ENCODE measurements at regions not wholly inside any gene's neighbourhood (a gene's known extent, or its start where the extent isn't known, plus 50 kb on each side); places are given as distances from the start of the nearest gene placed in this dataset.
"Not testable (repeated sequence)": the region's sequence is repeated elsewhere in the genome, so short reads cannot be mapped to it uniquely, and the experiment has no call there.

DNA sequence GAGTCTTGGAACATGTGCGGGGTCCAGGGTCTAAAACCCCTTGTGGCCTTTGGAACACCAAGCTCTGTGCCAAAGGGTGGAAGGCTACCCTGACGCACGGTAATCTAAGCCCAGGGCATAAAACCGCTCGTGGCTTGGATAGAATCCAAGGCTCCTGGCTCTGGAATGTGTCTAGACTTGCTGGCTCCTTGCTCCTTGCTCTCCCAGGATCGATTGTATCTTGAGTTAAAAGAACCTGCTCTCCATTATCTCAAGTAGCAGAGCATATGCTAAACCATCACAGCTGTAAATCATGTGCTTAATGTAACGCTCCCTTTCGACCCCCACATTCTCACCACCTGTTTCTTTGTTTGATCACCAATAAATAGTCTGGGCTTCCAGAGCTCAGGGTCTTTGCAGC, 50.3 kb downstream of the TLCD4 start:
- H3K9me3 ChIP-seq (ENCODE audit: control insufficient read depth, low read length); H3K27me3 ChIP-seq (ENCODE audit: control insufficient read depth in 1 of 2, insufficient read depth in 1 of 2, low read length in 2 of 2); H4K91ac ChIP-seq (ENCODE audit: low read length); H3K4ac ChIP-seq (ENCODE audit: low read depth in 1 of 2, low read length in 2 of 2); H3K79me1 ChIP-seq (replicated peaks; ENCODE audit: low read length, poor library complexity, severe bottlenecking); H2AK5ac ChIP-seq (ENCODE audit: low read length, severe bottlenecking); H2AFZ ChIP-seq (ENCODE audit: low read depth, low read length); H2BK12ac ChIP-seq (ENCODE audit: low read length in 2 of 2); H3K4me2 ChIP-seq (ENCODE audit: low read length, poor library complexity, severe bottlenecking); H3K18ac ChIP-seq (ENCODE audit: low read depth in 1 of 2, low read length in 2 of 2); H3K9ac ChIP-seq (ENCODE audit: low read length); H3K4me3 ChIP-seq (ENCODE audit: insufficient read depth in 1 of 2, low read depth in 1 of 2, low read length in 2 of 2); H2BK15ac ChIP-seq (ENCODE audit: low read depth, poor library complexity, severe bottlenecking); H3K14ac ChIP-seq (ENCODE audit: low read length in 2 of 2); H2BK120ac ChIP-seq (ENCODE audit: low read depth, low read length); H2BK5ac ChIP-seq (ENCODE audit: low read depth, low read length, poor library complexity, severe bottlenecking); H3K4me1 ChIP-seq (ENCODE audit: control insufficient read depth, insufficient read depth, low read depth, low read length); H3K36me3 ChIP-seq (ENCODE audit: control insufficient read depth in 1 of 2, insufficient read depth in 2 of 2, low read depth in 1 of 2, low read length in 2 of 2); H3K23ac ChIP-seq (ENCODE audit: low read length in 2 of 2); H4K8ac ChIP-seq (ENCODE audit: low read length): not testable (repeated sequence)
- 57% methylated on average over 7 of the region's 8 CpGs for WGBS
- DNase-seq = peak; percentile 5
- H3K27ac ChIP-seq (ENCODE audit: low read length, poor library complexity, severe bottlenecking) = peak overlapping the region; percentile 32

DNA sequence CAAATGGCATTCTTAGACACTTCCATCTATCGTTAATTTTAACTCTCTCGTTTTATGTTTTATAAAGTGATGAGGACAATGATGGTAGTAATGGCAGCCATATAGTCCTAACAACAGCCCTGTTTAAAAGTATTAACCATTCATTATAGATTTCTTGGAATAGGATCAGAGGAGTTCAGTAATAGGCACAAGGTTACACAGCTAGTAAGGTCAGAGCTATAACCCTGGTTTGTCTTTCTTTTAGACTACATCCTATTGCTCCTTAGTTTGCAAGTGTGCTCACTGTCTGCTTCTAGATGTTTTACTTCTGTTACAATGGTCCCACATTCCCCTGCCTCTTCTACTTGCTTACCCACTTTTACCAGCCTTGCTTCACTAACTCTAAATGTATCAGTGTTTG, 50.9 kb downstream of the TLCD4 start:
- Histone ChIP-seq H3K4ac (ENCODE audit: low read depth in 1 of 2, low read length in 2 of 2) (no peak overlapping the region), H3K79me1 (replicated peaks; ENCODE audit: low read length, poor library complexity, severe bottlenecking) (no peaks in the 10 kb centered on the region), H2BK5ac (ENCODE audit: low read depth, low read length, poor library complexity, severe bottlenecking) (no peak overlapping the region), H3K9me3 (ENCODE audit: control insufficient read depth, low read length) (no peaks in the 10 kb centered on the region), H2AFZ (ENCODE audit: low read depth, low read length) (no peak overlapping the region), H4K8ac (ENCODE audit: low read length) (no peak overlapping the region), H2AK5ac (ENCODE audit: low read length, severe bottlenecking) (no peak overlapping the region), H3K4me1 (ENCODE audit: control insufficient read depth, insufficient read depth, low read depth, low read length) (peaks cover 5% of the 10 kb centered on the region), H3K27me3 (ENCODE audit: control insufficient read depth in 1 of 2, insufficient read depth in 1 of 2, low read length in 2 of 2) (no peaks in the 10 kb centered on the region), H3K4me3 (ENCODE audit: insufficient read depth in 1 of 2, low read depth in 1 of 2, low read length in 2 of 2) (no peak overlapping the region), H3K23ac (ENCODE audit: low read length in 2 of 2) (no peak overlapping the region), H3K4me2 (ENCODE audit: low read length, poor library complexity, severe bottlenecking) (no peak overlapping the region), H2BK15ac (ENCODE audit: low read depth, poor library complexity, severe bottlenecking) (no peak overlapping the region), H3K36me3 (ENCODE audit: control insufficient read depth in 1 of 2, insufficient read depth in 2 of 2, low read depth in 1 of 2, low read length in 2 of 2) (peaks cover 0 to 3% of the 10 kb centered on the region in 2 experiments), H3K27ac (ENCODE audit: low read length, poor library complexity, severe bottlenecking) (peak overlapping the region; percentile 32), H3K9ac (ENCODE audit: low read length) (no peak overlapping the region), H4K91ac (ENCODE audit: low read length) (no peak overlapping the region), H2BK120ac (ENCODE audit: low read depth, low read length) (no peak overlapping the region), H3K14ac (ENCODE audit: low read length in 2 of 2) (no peak overlapping the region), H2BK12ac (ENCODE audit: low read length in 2 of 2) (no peak overlapping the region), H3K18ac (ENCODE audit: low read depth in 1 of 2, low read length in 2 of 2) (no peak overlapping the region)
- DNase-seq = no peak
- no CpG with 5 or more reads among the region's 2 CpGs for WGBS

DNA sequence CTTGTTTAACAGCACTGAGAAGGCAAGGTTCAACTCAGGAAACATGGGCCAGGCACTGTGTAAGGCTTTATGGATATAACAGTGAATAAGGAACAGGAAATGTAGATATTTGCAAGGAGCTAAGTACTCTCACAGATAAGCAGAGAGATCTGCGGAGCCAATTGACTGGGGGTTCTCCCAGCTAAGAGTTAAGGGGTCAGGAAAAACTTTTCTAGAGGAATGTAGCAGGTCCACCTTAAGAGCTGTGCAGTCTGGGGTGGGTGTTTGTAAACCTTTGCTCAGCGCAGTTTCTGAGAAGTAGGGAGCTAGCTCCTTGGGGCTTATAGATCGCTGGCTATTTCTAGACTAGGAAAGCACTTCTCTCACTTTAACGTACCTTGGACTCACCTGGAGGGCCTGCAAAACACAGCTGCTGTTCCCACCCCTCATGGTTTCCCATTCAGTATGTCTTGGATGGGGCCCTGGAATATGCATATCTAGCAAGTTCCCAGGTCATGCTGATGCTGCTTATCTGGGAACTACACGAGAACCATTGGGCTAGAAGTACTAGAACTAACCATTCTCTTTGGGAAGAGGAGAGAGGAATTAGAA, 51.7 kb downstream of the TLCD4 start:
- Histone ChIP-seq H2BK120ac (ENCODE audit: low read depth, low read length) (no peak overlapping the region), H2BK12ac (ENCODE audit: low read length in 2 of 2) (no peak overlapping the region), H3K79me1 (replicated peaks; ENCODE audit: low read length, poor library complexity, severe bottlenecking) (no peaks in the 10 kb centered on the region), H3K4me1 (ENCODE audit: control insufficient read depth, insufficient read depth, low read depth, low read length) (peaks cover 5% of the 10 kb centered on the region), H2BK5ac (ENCODE audit: low read depth, low read length, poor library complexity, severe bottlenecking) (peak overlapping the region; percentile 19), H3K14ac (ENCODE audit: low read length in 2 of 2) (no peak overlapping the region), H3K27me3 (ENCODE audit: control insufficient read depth in 1 of 2, insufficient read depth in 1 of 2, low read length in 2 of 2) (no peaks in the 10 kb centered on the region), H3K9ac (ENCODE audit: low read length) (no peak overlapping the region), H3K4ac (ENCODE audit: low read depth in 1 of 2, low read length in 2 of 2) (no peak overlapping the region), H2BK15ac (ENCODE audit: low read depth, poor library complexity, severe bottlenecking) (no peak overlapping the region), H3K4me2 (ENCODE audit: low read length, poor library complexity, severe bottlenecking) (no peak overlapping the region), H3K18ac (ENCODE audit: low read depth in 1 of 2, low read length in 2 of 2) (no peak overlapping the region), H2AFZ (ENCODE audit: low read depth, low read length) (no peak overlapping the region), H3K36me3 (ENCODE audit: control insufficient read depth in 1 of 2, insufficient read depth in 2 of 2, low read depth in 1 of 2, low read length in 2 of 2) (peaks cover 0 to 3% of the 10 kb centered on the region in 2 experiments), H3K23ac (ENCODE audit: low read length in 2 of 2) (no peak overlapping the region), H2AK5ac (ENCODE audit: low read length, severe bottlenecking) (peak overlapping the region; percentile 100), H3K27ac (ENCODE audit: low read length, poor library complexity, severe bottlenecking) (peak overlapping the region; percentile 83), H3K9me3 (ENCODE audit: control insufficient read depth, low read length) (no peaks in the 10 kb centered on the region), H3K4me3 (ENCODE audit: insufficient read depth in 1 of 2, low read depth in 1 of 2, low read length in 2 of 2) (no peak overlapping the region), H4K91ac (ENCODE audit: low read length) (no peak overlapping the region), H4K8ac (ENCODE audit: low read length) (no peak overlapping the region)
- 79% methylated on average over 4 of the region's 5 CpGs for WGBS
- DNase-seq = no peak

DNA sequence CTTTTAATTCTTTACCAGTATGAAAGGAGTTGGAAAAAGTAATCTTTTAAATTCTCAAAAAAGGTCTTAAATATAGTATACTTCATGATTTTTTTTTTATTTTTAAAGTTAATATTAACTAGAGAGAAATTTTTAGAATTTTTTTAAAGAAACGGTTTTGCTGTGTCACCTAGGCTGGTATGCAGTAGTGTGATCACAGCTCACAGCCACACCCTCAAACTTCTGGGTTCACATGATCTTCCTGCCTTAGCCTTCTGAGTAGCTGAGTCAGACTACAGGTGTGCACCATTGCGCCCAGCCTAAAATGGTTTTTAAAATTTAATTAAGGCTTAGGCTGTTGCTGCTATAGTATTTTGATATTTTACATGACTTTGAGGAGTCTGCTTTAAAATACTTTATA, 52.4 kb downstream of the TLCD4 start:
- WGBS = 100% methylated on average over 2 of the region's 2 CpGs
- no peaks in the 10 kb centered on the region for H3K9me3 ChIP-seq (ENCODE audit: control insufficient read depth, low read length)
- no peak overlapping the region for H3K9ac ChIP-seq (ENCODE audit: low read length)
- H3K14ac ChIP-seq (ENCODE audit: low read length in 2 of 2) = no peak overlapping the region
- no peak overlapping the region for H2AK5ac ChIP-seq (ENCODE audit: low read length, severe bottlenecking)
- H4K91ac ChIP-seq (ENCODE audit: low read length) = no peak overlapping the region
- H3K27ac ChIP-seq (ENCODE audit: low read length, poor library complexity, severe bottlenecking) = no peak overlapping the region
- H2BK120ac ChIP-seq (ENCODE audit: low read depth, low read length) = no peak overlapping the region
- no peak overlapping the region for H2AFZ ChIP-seq (ENCODE audit: low read depth, low read length)
- no peak overlapping the region for H3K4me2 ChIP-seq (ENCODE audit: low read length, poor library complexity, severe bottlenecking)
- H3K4me3 ChIP-seq (ENCODE audit: insufficient read depth in 1 of 2, low read depth in 1 of 2, low read length in 2 of 2) = no peak overlapping the region
- H3K18ac ChIP-seq (ENCODE audit: low read depth in 1 of 2, low read length in 2 of 2) = no peak overlapping the region
- H2BK5ac ChIP-seq (ENCODE audit: low read depth, low read length, poor library complexity, severe bottlenecking) = no peak overlapping the region
- H3K4ac ChIP-seq (ENCODE audit: low read depth in 1 of 2, low read length in 2 of 2) = no peak overlapping the region
- H3K27me3 ChIP-seq (ENCODE audit: control insufficient read depth in 1 of 2, insufficient read depth in 1 of 2, low read length in 2 of 2) = no peaks in the 10 kb centered on the region
- no peak overlapping the region for H2BK15ac ChIP-seq (ENCODE audit: low read depth, poor library complexity, severe bottlenecking)
- no peak overlapping the region for H2BK12ac ChIP-seq (ENCODE audit: low read length in 2 of 2)
- H4K8ac ChIP-seq (ENCODE audit: low read length) = no peak overlapping the region
- H3K79me1 ChIP-seq (replicated peaks; ENCODE audit: low read length, poor library complexity, severe bottlenecking) = no peaks in the 10 kb centered on the region
- H3K36me3 ChIP-seq (ENCODE audit: control insufficient read depth in 1 of 2, insufficient read depth in 2 of 2, low read depth in 1 of 2, low read length in 2 of 2) = no peaks in the 10 kb centered on the region
- H3K4me1 ChIP-seq (ENCODE audit: control insufficient read depth, insufficient read depth, low read depth, low read length) = peaks cover 5% of the 10 kb centered on the region
- DNase-seq = no peak
- no peak overlapping the region for H3K23ac ChIP-seq (ENCODE audit: low read length in 2 of 2)

Measured in mesenchymal stem cell (in vitro differentiated cells and primary cell).